Posterior vena cava (tissue), 2 donors: ENCODE measurements at regions not wholly inside any gene's neighbourhood (a gene's known extent, or its start where the extent isn't known, plus 50 kb on each side); places are given as distances from the start of the nearest gene placed in this dataset.

Experiments
- DNase-seq: peaks from one replicate; pipeline ENCODE4 v3.0.0-alpha.2; 2020; ENCODE audit warnings: low spot score
- intact Hi-C, 2 donors: fragments of 100-400 bp; cut with DNase I; formaldehyde crosslinking; loops; one replicate each; pipeline versions ENCODE4 v1.14.1 to v1.14.2; 2022 to 2023
- donor health status: DM: yes; HTN: yes; CAD: no.
- donor health status: DM: yes; HTN: yes; CAD: no.

- DNase-seq = no peak
- intact Hi-C loops = no loop called here
Measured at GRCh38 chr3:148158210-148158609, 539.5 kb upstream of the AGTR1 start.

- DNase-seq = no peak
- intact Hi-C loops = no loop called here
Measured at GRCh38 chr3:148162132-148162531, 535.6 kb upstream of the AGTR1 start.

GRCh38 chr3:148168347-148168746 lies 529.4 kb upstream of the AGTR1 start:
- intact Hi-C loops = no loop called here
- no peak for DNase-seq

- no peak for DNase-seq
- intact Hi-C loops = no loop called here
Measured at GRCh38 chr3:148173851-148174250, 523.9 kb upstream of the AGTR1 start.

- intact Hi-C loops = no loop called here
- no peak for DNase-seq
Measured at GRCh38 chr3:148175214-148175613, 522.5 kb upstream of the AGTR1 start.

- intact Hi-C loops = no loop called here
- no peak for DNase-seq
Measured at GRCh38 chr3:148178503-148178902, 519.2 kb upstream of the AGTR1 start.

GRCh38 chr3:148184798-148185197 lies 512.9 kb upstream of the AGTR1 start:
- DNase-seq = no peak
- intact Hi-C loops = no loop called here

GRCh38 chr3:148186881-148187280 lies 510.8 kb upstream of the AGTR1 start:
- no peak for DNase-seq
- intact Hi-C loops = no loop called here

GRCh38 chr3:148187296-148187695 lies 510.4 kb upstream of the AGTR1 start:
- no peak for DNase-seq
- intact Hi-C loops = no loop called here

- intact Hi-C loops = no loop called here
- DNase-seq = no peak
Measured at GRCh38 chr3:148190441-148190990, 507.2 kb upstream of the AGTR1 start.

- intact Hi-C loops = no loop called here
- DNase-seq = no peak
Measured at GRCh38 chr3:148191966-148192365, 505.7 kb upstream of the AGTR1 start.

GRCh38 chr3:148197061-148197460 lies 500.6 kb upstream of the AGTR1 start:
- intact Hi-C loops = no loop called here
- DNase-seq = no peak

GRCh38 chr3:148202386-148202785 lies 495.3 kb upstream of the AGTR1 start:
- no peak for DNase-seq
- intact Hi-C loops = no loop called here

GRCh38 chr3:148203297-148204010 lies 494.2 kb upstream of the AGTR1 start:
- DNase-seq = no peak
- intact Hi-C loops = no loop called here

- DNase-seq = no peak
- intact Hi-C loops = no loop called here
Measured at GRCh38 chr3:148204131-148204530, 493.6 kb upstream of the AGTR1 start.

- intact Hi-C loops = no loop called here
- DNase-seq = no peak
Measured at GRCh38 chr3:148205977-148206376, 491.7 kb upstream of the AGTR1 start.

GRCh38 chr3:148206446-148206845 lies 491.3 kb upstream of the AGTR1 start:
- no peak for DNase-seq
- intact Hi-C loops = no loop called here

GRCh38 chr3:148208975-148209374 lies 488.7 kb upstream of the AGTR1 start:
- DNase-seq = no peak
- intact Hi-C loops = no loop called here

- intact Hi-C loops = no loop called here
- no peak for DNase-seq
Measured at GRCh38 chr3:148211725-148212124, 486.0 kb upstream of the AGTR1 start.

GRCh38 chr3:148214705-148215104 lies 483.0 kb upstream of the AGTR1 start:
- intact Hi-C loops = no loop called here
- DNase-seq = no peak

- intact Hi-C loops = no loop called here
- no peak for DNase-seq
Measured at GRCh38 chr3:148217317-148217716, 480.4 kb upstream of the AGTR1 start.

- no peak for DNase-seq
- intact Hi-C loops = no loop called here
Measured at GRCh38 chr3:148218222-148218621, 479.5 kb upstream of the AGTR1 start.
